Lower leg skin (tissue), 3 donors: ENCODE measurements at regions not wholly inside any gene's neighbourhood (a gene's known extent, or its start where the extent isn't known, plus 50 kb on each side); places are given as distances from the start of the nearest gene placed in this dataset.

Experiments used
- CTCF ChIP-seq, 3 donors: fragments of 450-650 bp; IDR thresholded peaks; one replicate each; pipeline ENCODE4 v1.5.1; 2016; ENCODE audit warnings: antibody characterized with exemption in 3 of 3, mild to moderate bottlenecking in 3 of 3, moderate library complexity in 2 of 3
- POLR2A ChIP-seq, 2 donors: fragments of 450-650 bp; IDR thresholded peaks; one replicate each; pipeline ENCODE4 v1.6.1; 2016 to 2017; ENCODE audit warnings: antibody characterized with exemption in 2 of 2, mild to moderate bottlenecking in 1 of 2, moderate library complexity in 1 of 2

- TF ChIP-seq CTCF (IDR thresholded peaks at IDR 0.05) (no peak), POLR2A (IDR thresholded peaks at IDR 0.05) (no peak)
These were observed 71.1 kb upstream of the CUX1 start for GRCh38 chr7:101746314-101746713.
